ENCODE measurements at regions not wholly inside any gene's neighbourhood (a gene's known extent, or its start where the extent isn't known, plus 50 kb on each side); places are given as distances from the start of the nearest gene placed in this dataset.
A peak's percentile ranks its signal among the peaks of the same experiment; 100 is the strongest.

- FAIRE-seq, result no peak
Measured at GRCh38 chr10:10644008-10644646, 373.5 kb upstream of the CELF2 start.

- no peak for FAIRE-seq
Measured at GRCh38 chr10:10644676-10645385, 372.8 kb upstream of the CELF2 start.

- FAIRE-seq, result no peak
Measured at GRCh38 chr10:10647331-10647730, 370.3 kb upstream of the CELF2 start.

- no peak for FAIRE-seq
Measured at GRCh38 chr10:10657139-10657760, 360.4 kb upstream of the CELF2 start.

- no peak for FAIRE-seq
Measured at GRCh38 chr10:10658172-10658785, 359.4 kb upstream of the CELF2 start.

GRCh38 chr10:10660054-10660453 lies 357.6 kb upstream of the CELF2 start:
- no peak for FAIRE-seq

- FAIRE-seq, result peak; percentile 31
Measured at GRCh38 chr10:10661176-10661575, 356.5 kb upstream of the CELF2 start.

- no peak for FAIRE-seq
Measured at GRCh38 chr10:10662716-10663408, 354.8 kb upstream of the CELF2 start.

- no peak for FAIRE-seq
Measured at GRCh38 chr10:10663622-10664021, 354.1 kb upstream of the CELF2 start.

- no peak for FAIRE-seq
Measured at GRCh38 chr10:10665750-10666149, 351.9 kb upstream of the CELF2 start.

- FAIRE-seq, result no peak
Measured at GRCh38 chr10:10667466-10667865, 350.2 kb upstream of the CELF2 start.

GRCh38 chr10:10676972-10677371 lies 340.7 kb upstream of the CELF2 start:
- no peak for FAIRE-seq

GRCh38 chr10:10677479-10677878 lies 340.2 kb upstream of the CELF2 start:
- FAIRE-seq, result no peak

GRCh38 chr10:10680496-10680895 lies 337.2 kb upstream of the CELF2 start:
- FAIRE-seq, result no peak

GRCh38 chr10:10684972-10685371 lies 332.7 kb upstream of the CELF2 start:
- FAIRE-seq, result no peak

GRCh38 chr10:10685566-10685965 lies 332.1 kb upstream of the CELF2 start:
- FAIRE-seq, result no peak

- no peak for FAIRE-seq
Measured at GRCh38 chr10:10687751-10688150, 329.9 kb upstream of the CELF2 start.

- no peak for FAIRE-seq
Measured at GRCh38 chr10:10699427-10699826, 318.2 kb upstream of the CELF2 start.

- no peak for FAIRE-seq
Measured at GRCh38 chr10:10701084-10701611, 316.5 kb upstream of the CELF2 start.

- no peak for FAIRE-seq
Measured at GRCh38 chr10:10702211-10702610, 315.5 kb upstream of the CELF2 start.

- FAIRE-seq, result no peak
Measured at GRCh38 chr10:10703382-10703781, 314.3 kb upstream of the CELF2 start.

GRCh38 chr10:10712155-10712704 lies 305.4 kb upstream of the CELF2 start:
- no peak for FAIRE-seq

- no peak for FAIRE-seq
Measured at GRCh38 chr10:10714327-10714726, 303.3 kb upstream of the CELF2 start.
